ENCODE measurements at regions not wholly inside any gene's neighbourhood (a gene's known extent, or its start where the extent isn't known, plus 50 kb on each side); places are given as distances from the start of the nearest gene placed in this dataset.
"Not testable (repeated sequence)": the region's sequence is repeated elsewhere in the genome, so short reads cannot be mapped to it uniquely, and the experiment has no call there.

- not testable (repeated sequence) for H3K4me3 ChIP-seq (ENCODE audit: low read depth, low read length); H3K36me3 ChIP-seq (ENCODE audit: insufficient read depth); DNase-seq (ENCODE audit: extremely low spot score); H3K4me1 ChIP-seq (ENCODE audit: insufficient read depth); H3K27ac ChIP-seq (ENCODE audit: low read depth)
- 100% methylated on average over 1 of the region's 1 CpG for WGBS
These were observed 75.8 kb downstream of the ELAPOR2 start for GRCh38 chr7:86983654-86984053.

GRCh38 chr7:86981937-86982336 lies 77.5 kb downstream of the ELAPOR2 start:
- not testable (repeated sequence) for H3K27ac ChIP-seq (ENCODE audit: low read depth); DNase-seq (ENCODE audit: extremely low spot score); H3K4me3 ChIP-seq (ENCODE audit: low read depth, low read length); H3K36me3 ChIP-seq (ENCODE audit: insufficient read depth); H3K4me1 ChIP-seq (ENCODE audit: insufficient read depth)
- 77% methylated on average over 9 of the region's 9 CpGs for WGBS

- no peak for DNase-seq (ENCODE audit: extremely low spot score)
- Histone ChIP-seq H3K4me3 (ENCODE audit: low read depth, low read length) (no peak overlapping the region), H3K36me3 (ENCODE audit: insufficient read depth) (no peaks in the 10 kb centered on the region), H3K4me1 (ENCODE audit: insufficient read depth) (peaks cover 2% of the 10 kb centered on the region), H3K27ac (ENCODE audit: low read depth) (no peak overlapping the region)
- WGBS, result 54% methylated on average over 2 of the region's 2 CpGs
These were observed 78.3 kb downstream of the ELAPOR2 start for GRCh38 chr7:86981127-86981526.

- Histone ChIP-seq H3K4me1 (ENCODE audit: insufficient read depth) (peaks cover 2% of the 10 kb centered on the region), H3K27ac (ENCODE audit: low read depth) (no peak overlapping the region), H3K4me3 (ENCODE audit: low read depth, low read length) (no peak overlapping the region), H3K36me3 (ENCODE audit: insufficient read depth) (no peaks in the 10 kb centered on the region)
- WGBS, result 65% methylated on average over 3 of the region's 3 CpGs
- DNase-seq (ENCODE audit: extremely low spot score), result no peak
These were observed 79.2 kb downstream of the ELAPOR2 start for GRCh38 chr7:86980223-86980622.

GRCh38 chr7:86978808-86979506 lies 80.5 kb downstream of the ELAPOR2 start:
- DNase-seq (ENCODE audit: extremely low spot score), result no peak
- Histone ChIP-seq H3K36me3 (ENCODE audit: insufficient read depth) (no peaks in the 10 kb centered on the region), H3K4me3 (ENCODE audit: low read depth, low read length) (no peak overlapping the region), H3K27ac (ENCODE audit: low read depth) (no peak overlapping the region), H3K4me1 (ENCODE audit: insufficient read depth) (peaks cover 2% of the 10 kb centered on the region)
- WGBS, result 61% methylated on average over 3 of the region's 3 CpGs

GRCh38 chr7:86976958-86977357 lies 82.5 kb downstream of the ELAPOR2 start:
- no peaks in the 10 kb centered on the region for H3K36me3 ChIP-seq (ENCODE audit: insufficient read depth)
- H3K27ac ChIP-seq (ENCODE audit: low read depth), result no peak overlapping the region
- DNase-seq (ENCODE audit: extremely low spot score), result no peak
- no peak overlapping the region for H3K4me3 ChIP-seq (ENCODE audit: low read depth, low read length)
- 72% methylated on average over 3 of the region's 3 CpGs for WGBS
- peaks cover 2% of the 10 kb centered on the region for H3K4me1 ChIP-seq (ENCODE audit: insufficient read depth)

- no peaks in the 10 kb centered on the region for H3K36me3 ChIP-seq (ENCODE audit: insufficient read depth)
- no peak for DNase-seq (ENCODE audit: extremely low spot score)
- no peak overlapping the region for H3K4me3 ChIP-seq (ENCODE audit: low read depth, low read length)
- 24% methylated on average over 1 of the region's 1 CpG for WGBS
- peaks cover 2% of the 10 kb centered on the region for H3K4me1 ChIP-seq (ENCODE audit: insufficient read depth)
- H3K27ac ChIP-seq (ENCODE audit: low read depth), result no peak overlapping the region
These were observed 83.5 kb downstream of the ELAPOR2 start for GRCh38 chr7:86975914-86976313.

- DNase-seq (ENCODE audit: extremely low spot score), result no peak
- H3K4me3 ChIP-seq (ENCODE audit: low read depth, low read length), result no peak overlapping the region
- H3K27ac ChIP-seq (ENCODE audit: low read depth), result no peak overlapping the region
- whole genome bisulfite sequencing, result 83% methylated on average over 1 of the region's 1 CpG
- H3K36me3 ChIP-seq (ENCODE audit: insufficient read depth), result no peaks in the 10 kb centered on the region
- H3K4me1 ChIP-seq (ENCODE audit: insufficient read depth), result peaks cover 2% of the 10 kb centered on the region
These were observed 84.0 kb downstream of the ELAPOR2 start for GRCh38 chr7:86975449-86975848.

GRCh38 chr7:86972072-86972471 lies 87.4 kb downstream of the ELAPOR2 start:
- Histone ChIP-seq H3K4me3 (ENCODE audit: low read depth, low read length) (no peak overlapping the region), H3K4me1 (ENCODE audit: insufficient read depth) (no peaks in the 10 kb centered on the region)
- WGBS, result 81% methylated on average over 2 of the region's 2 CpGs

GRCh38 chr7:86970986-86971385 lies 88.5 kb downstream of the ELAPOR2 start:
- H3K27ac ChIP-seq (ENCODE audit: low read depth), result no peak overlapping the region
- no peaks in the 10 kb centered on the region for H3K36me3 ChIP-seq (ENCODE audit: insufficient read depth)
- no peak overlapping the region for H3K4me3 ChIP-seq (ENCODE audit: low read depth, low read length)
- peaks cover 2% of the 10 kb centered on the region for H3K4me1 ChIP-seq (ENCODE audit: insufficient read depth)
- WGBS, result 94% methylated on average over 2 of the region's 2 CpGs
- DNase-seq (ENCODE audit: extremely low spot score), result no peak

More at GRCh38 chr7:86972072-86972471, 87.4 kb downstream of the ELAPOR2 start:
- Histone ChIP-seq H3K36me3 (ENCODE audit: insufficient read depth) (no peaks in the 10 kb centered on the region), H3K27ac (ENCODE audit: low read depth) (no peak overlapping the region)
- DNase-seq (ENCODE audit: extremely low spot score), result no peak

GRCh38 chr7:86970547-86970946 lies 88.9 kb downstream of the ELAPOR2 start:
- Histone ChIP-seq H3K4me3 (ENCODE audit: low read depth, low read length) (no peak overlapping the region), H3K27ac (ENCODE audit: low read depth) (no peak overlapping the region), H3K4me1 (ENCODE audit: insufficient read depth) (peaks cover 2% of the 10 kb centered on the region), H3K36me3 (ENCODE audit: insufficient read depth) (no peaks in the 10 kb centered on the region)
- WGBS, result 69% methylated on average over 1 of the region's 1 CpG
- no peak for DNase-seq (ENCODE audit: extremely low spot score)

GRCh38 chr7:86969865-86970264 lies 89.6 kb downstream of the ELAPOR2 start:
- no peaks in the 10 kb centered on the region for H3K36me3 ChIP-seq (ENCODE audit: insufficient read depth)
- H3K4me1 ChIP-seq (ENCODE audit: insufficient read depth), result peaks cover 2% of the 10 kb centered on the region
- DNase-seq (ENCODE audit: extremely low spot score), result no peak
- no peak overlapping the region for H3K4me3 ChIP-seq (ENCODE audit: low read depth, low read length)
- 75% methylated on average over 1 of the region's 1 CpG for WGBS
- no peak overlapping the region for H3K27ac ChIP-seq (ENCODE audit: low read depth)

GRCh38 chr7:86968618-86969017 lies 90.8 kb downstream of the ELAPOR2 start:
- Histone ChIP-seq H3K4me3 (ENCODE audit: low read depth, low read length) (no peak overlapping the region), H3K36me3 (ENCODE audit: insufficient read depth) (no peaks in the 10 kb centered on the region), H3K4me1 (ENCODE audit: insufficient read depth) (peaks cover 2% of the 10 kb centered on the region), H3K27ac (ENCODE audit: low read depth) (no peak overlapping the region)
- no peak for DNase-seq (ENCODE audit: extremely low spot score)

GRCh38 chr7:86966916-86967315 lies 92.5 kb downstream of the ELAPOR2 start:
- Histone ChIP-seq H3K4me1 (ENCODE audit: insufficient read depth) (peaks cover 2% of the 10 kb centered on the region), H3K36me3 (ENCODE audit: insufficient read depth) (no peaks in the 10 kb centered on the region), H3K27ac (ENCODE audit: low read depth) (no peak overlapping the region), H3K4me3 (ENCODE audit: low read depth, low read length) (no peak overlapping the region)
- DNase-seq (ENCODE audit: extremely low spot score), result no peak
- 60% methylated on average over 2 of the region's 2 CpGs for WGBS

GRCh38 chr7:86965727-86966120 lies 93.7 kb downstream of the ELAPOR2 start:
- DNase-seq (ENCODE audit: extremely low spot score), result no peak
- Histone ChIP-seq H3K4me3 (ENCODE audit: low read depth, low read length) (no peak overlapping the region), H3K27ac (ENCODE audit: low read depth) (no peak overlapping the region), H3K4me1 (ENCODE audit: insufficient read depth) (peaks cover 2% of the 10 kb centered on the region), H3K36me3 (ENCODE audit: insufficient read depth) (no peaks in the 10 kb centered on the region)
- 80% methylated on average over 2 of the region's 2 CpGs for WGBS
